Lower leg skin (tissue), 4 donors: ENCODE measurements at regions not wholly inside any gene's neighbourhood (a gene's known extent, or its start where the extent isn't known, plus 50 kb on each side); places are given as distances from the start of the nearest gene placed in this dataset.

ENCODE experiments used
- DNase-seq, 2 donors: peaks; one replicate each; pipeline ENCODE4 v3.0.0-alpha.2; 2019; ENCODE audit warnings: low spot score in 2 of 2
- H3K4me3 ChIP-seq: fragments of 200-600 bp; sonication (generic); 2 replicates; pipeline ENCODE4 v1.5.1; 2017; ENCODE audit warnings: mild to moderate bottlenecking, low read depth; ENCODE audit not compliant: poor library complexity, severe bottlenecking
- CTCF ChIP-seq, 3 donors: fragments of 450-650 bp; IDR thresholded peaks; one replicate each; pipeline ENCODE4 v1.5.1; 2016; ENCODE audit warnings: antibody characterized with exemption in 3 of 3, mild to moderate bottlenecking in 3 of 3, moderate library complexity in 2 of 3
- POLR2A ChIP-seq, 2 donors: fragments of 450-650 bp; IDR thresholded peaks; one replicate each; pipeline ENCODE4 v1.6.1; 2016 to 2017; ENCODE audit warnings: antibody characterized with exemption in 2 of 2, mild to moderate bottlenecking in 1 of 2, moderate library complexity in 1 of 2
- WGBS, 2 donors: methylation state at CpG; one replicate each; pipeline ENCODE4 v1.1.5; 2018; 5-methylcytosine and 5-hydroxymethylcytosine counted together
- intact Hi-C: fragments of 100-400 bp; cut with DNase I; formaldehyde crosslinking; loops from one replicate; pipeline ENCODE4 v1.15.0; 2023; ENCODE audit warnings: low total_unique reads

GRCh38 chr16:73615071-73615940 lies 567.4 kb upstream of the ZFHX3 start:
- intact Hi-C loops, result no loop called here
- DNase-seq, result no peak
- H3K4me3 ChIP-seq, result no peak overlapping the region
- WGBS, 2 donors, result 72% methylated on average over 14 of the region's 14 CpGs
- TF ChIP-seq POLR2A (IDR thresholded peaks at IDR 0.05) (no peak), CTCF (IDR thresholded peaks at IDR 0.05) (no peak)

GRCh38 chr16:73614131-73614530 lies 566.2 kb upstream of the ZFHX3 start:
- no peak overlapping the region for H3K4me3 ChIP-seq
- TF ChIP-seq POLR2A (IDR thresholded peaks at IDR 0.05) (no peak), CTCF (IDR thresholded peaks at IDR 0.05) (no peak)
- no peak for DNase-seq
- intact Hi-C loops, result no loop called here
- WGBS, 2 donors, result 80 to 86% methylated on average over 4 of the region's 4 CpGs

GRCh38 chr16:73610605-73611156 lies 562.8 kb upstream of the ZFHX3 start:
- no peak for DNase-seq
- 43 to 44% methylated on average over 5 of the region's 5 CpGs for WGBS, 2 donors
- intact Hi-C loops, result no loop called here
- TF ChIP-seq POLR2A (IDR thresholded peaks at IDR 0.05) (no peak), CTCF (IDR thresholded peaks at IDR 0.05) (no peak)
- H3K4me3 ChIP-seq, result no peak overlapping the region

GRCh38 chr16:73610160-73610559 lies 562.2 kb upstream of the ZFHX3 start:
- no peak overlapping the region for H3K4me3 ChIP-seq
- DNase-seq, result no peak
- TF ChIP-seq POLR2A (IDR thresholded peaks at IDR 0.05), result no peak
- TF ChIP-seq CTCF (IDR thresholded peaks at IDR 0.05), result no peak
- intact Hi-C loops, result no loop called here
- 78 to 79% methylated on average over 9 of the region's 9 CpGs for WGBS, 2 donors

- TF ChIP-seq CTCF (IDR thresholded peaks at IDR 0.05) (no peak), POLR2A (IDR thresholded peaks at IDR 0.05) (no peak)
- no peak overlapping the region for H3K4me3 ChIP-seq
- WGBS, 2 donors, result 80 to 83% methylated on average over 8 of the region's 8 CpGs
- no peak for DNase-seq
- intact Hi-C loops, result no loop called here
Measured at GRCh38 chr16:73608911-73609310, 561.0 kb upstream of the ZFHX3 start.
